Choroid plexus epithelial cell (primary cell): ENCODE measurements at regions not wholly inside any gene's neighbourhood (a gene's known extent, or its start where the extent isn't known, plus 50 kb on each side); places are given as distances from the start of the nearest gene placed in this dataset.

ENCODE experiments used
- DNase-seq: peaks from one replicate; pipeline ENCODE4 v3.0.0-alpha.2; 2010; ENCODE audit warnings: low read depth
- H3K4me3 ChIP-seq: 2 replicates; pipeline ENCODE4 v1.5.1; 2011; ENCODE audit warnings: low read depth, mild to moderate bottlenecking, control low read depth, low read length, moderate library complexity
- TF ChIP-seq, protein P1 (sequence below): conservative IDR thresholded peaks from 2 replicates; pipeline ENCODE4 v1.5.1; 2011; ENCODE audit warnings: low read depth, mild to moderate bottlenecking, control low read depth, inconsistent platforms, low read length, moderate library complexity

DNA sequence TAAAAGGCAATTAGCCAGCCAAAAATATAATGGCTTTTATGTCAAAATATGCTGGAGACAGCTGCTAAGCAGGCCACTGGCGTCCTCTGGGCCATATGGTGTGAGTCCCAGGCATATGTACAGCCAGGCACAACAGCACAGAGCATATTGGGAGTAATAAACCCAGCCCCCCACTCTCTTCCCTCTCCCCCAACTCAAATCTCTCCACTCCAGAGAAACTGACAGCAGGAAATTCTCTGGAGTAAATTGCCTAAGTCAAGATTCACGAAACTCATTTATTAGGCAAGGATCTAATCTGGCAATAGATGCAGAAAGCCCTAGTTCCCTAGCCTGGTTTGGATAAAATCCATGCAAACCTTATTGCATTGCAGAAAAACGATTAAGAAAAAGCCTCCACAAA is 147.9 kb upstream of the SEL1L start:
- no peak for DNase-seq
- TF ChIP-seq, protein P1, sequence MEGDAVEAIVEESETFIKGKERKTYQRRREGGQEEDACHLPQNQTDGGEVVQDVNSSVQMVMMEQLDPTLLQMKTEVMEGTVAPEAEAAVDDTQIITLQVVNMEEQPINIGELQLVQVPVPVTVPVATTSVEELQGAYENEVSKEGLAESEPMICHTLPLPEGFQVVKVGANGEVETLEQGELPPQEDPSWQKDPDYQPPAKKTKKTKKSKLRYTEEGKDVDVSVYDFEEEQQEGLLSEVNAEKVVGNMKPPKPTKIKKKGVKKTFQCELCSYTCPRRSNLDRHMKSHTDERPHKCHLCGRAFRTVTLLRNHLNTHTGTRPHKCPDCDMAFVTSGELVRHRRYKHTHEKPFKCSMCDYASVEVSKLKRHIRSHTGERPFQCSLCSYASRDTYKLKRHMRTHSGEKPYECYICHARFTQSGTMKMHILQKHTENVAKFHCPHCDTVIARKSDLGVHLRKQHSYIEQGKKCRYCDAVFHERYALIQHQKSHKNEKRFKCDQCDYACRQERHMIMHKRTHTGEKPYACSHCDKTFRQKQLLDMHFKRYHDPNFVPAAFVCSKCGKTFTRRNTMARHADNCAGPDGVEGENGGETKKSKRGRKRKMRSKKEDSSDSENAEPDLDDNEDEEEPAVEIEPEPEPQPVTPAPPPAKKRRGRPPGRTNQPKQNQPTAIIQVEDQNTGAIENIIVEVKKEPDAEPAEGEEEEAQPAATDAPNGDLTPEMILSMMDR: no peak

DNA sequence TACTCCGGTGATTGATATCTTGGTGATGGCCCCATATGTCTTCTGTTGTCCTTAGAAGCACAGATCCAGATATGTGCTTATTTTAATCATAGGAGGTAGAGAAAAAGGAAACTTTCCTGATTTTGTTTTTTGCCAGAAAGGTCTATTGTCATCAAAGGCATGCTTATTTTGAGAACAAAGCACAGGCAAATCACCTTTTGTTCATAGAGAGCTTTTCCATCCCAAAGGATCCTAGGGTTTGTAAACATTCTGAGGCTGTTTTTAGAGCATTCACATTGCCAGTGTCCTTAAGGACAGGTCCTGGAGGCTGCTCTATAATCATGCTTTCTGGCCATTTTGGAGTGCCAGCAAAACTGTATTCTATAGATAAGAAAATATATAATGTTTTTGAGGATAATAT is 148.5 kb upstream of the SEL1L start:
- no peak for DNase-seq
- H3K4me3 ChIP-seq: no peak overlapping the region
- TF ChIP-seq, protein P1: no peak

More for the DNA sequence above, 147.9 kb upstream of the SEL1L start:
- no peak overlapping the region for H3K4me3 ChIP-seq

DNA sequence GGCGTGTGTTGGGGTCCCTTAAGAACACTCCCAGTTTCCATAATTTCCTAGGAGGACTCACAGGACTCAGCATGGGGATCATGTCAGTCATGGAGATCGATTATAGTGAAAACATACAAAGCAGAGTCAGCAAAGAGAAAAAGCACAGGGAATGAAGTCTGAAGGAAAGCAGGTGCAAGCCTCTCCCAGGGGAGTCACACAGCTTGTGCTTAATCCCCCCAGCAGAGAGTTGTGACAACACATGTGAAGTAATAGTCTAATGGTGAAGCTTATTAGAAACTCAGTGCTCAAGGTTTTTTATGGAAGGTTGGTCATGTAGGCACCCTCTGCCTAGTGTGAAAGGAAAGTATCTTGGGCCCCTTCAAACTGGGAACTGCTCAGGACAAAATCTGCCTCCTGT is 149.0 kb upstream of the SEL1L start:
- TF ChIP-seq, protein P1: no peak
- H3K4me3 ChIP-seq: no peak overlapping the region
- DNase-seq: no peak

DNA sequence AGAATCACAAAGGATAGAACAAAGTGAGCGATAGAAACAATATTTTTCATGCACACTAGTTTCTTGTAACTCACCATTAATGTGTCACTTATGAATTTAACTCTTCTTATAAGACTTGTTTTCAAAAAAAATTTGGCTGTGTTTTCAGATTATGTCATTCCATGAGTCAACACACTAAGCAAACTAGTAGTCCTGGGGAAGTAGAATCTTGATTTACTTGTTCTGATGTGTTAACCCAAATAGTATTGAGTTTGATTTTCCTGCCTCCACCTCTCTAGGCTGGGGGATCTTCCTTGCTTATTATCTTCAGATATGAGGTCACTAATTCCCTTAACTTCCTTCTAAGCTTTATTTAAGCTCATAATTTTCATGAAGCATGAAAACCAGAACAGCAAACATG is 151.0 kb upstream of the SEL1L start:
- TF ChIP-seq, protein P1: no peak
- no peak overlapping the region for H3K4me3 ChIP-seq

DNA sequence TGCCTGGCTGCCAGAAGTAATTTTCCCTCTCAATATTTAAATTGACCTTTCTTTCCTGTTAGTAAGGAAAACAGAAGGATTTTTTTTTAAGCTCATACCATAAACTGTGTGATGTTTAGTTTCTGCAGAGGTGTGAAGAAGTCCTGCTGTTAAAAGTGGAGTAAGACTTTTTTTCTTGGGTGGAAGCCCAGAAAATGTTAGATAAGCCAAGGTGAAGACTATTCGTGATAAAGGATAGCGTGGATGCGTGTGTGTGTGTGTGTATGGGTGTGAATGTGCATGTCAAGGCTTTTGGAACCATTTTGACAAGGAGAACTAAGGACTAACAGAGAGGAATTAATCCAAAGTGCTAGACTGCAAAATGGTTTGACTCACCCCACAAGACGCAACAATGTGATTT is 152.9 kb upstream of the SEL1L start:
- no peak for DNase-seq
- TF ChIP-seq, protein P1: no peak
- H3K4me3 ChIP-seq: no peak overlapping the region

More for the DNA sequence above, 151.0 kb upstream of the SEL1L start:
- DNase-seq: no peak

DNA sequence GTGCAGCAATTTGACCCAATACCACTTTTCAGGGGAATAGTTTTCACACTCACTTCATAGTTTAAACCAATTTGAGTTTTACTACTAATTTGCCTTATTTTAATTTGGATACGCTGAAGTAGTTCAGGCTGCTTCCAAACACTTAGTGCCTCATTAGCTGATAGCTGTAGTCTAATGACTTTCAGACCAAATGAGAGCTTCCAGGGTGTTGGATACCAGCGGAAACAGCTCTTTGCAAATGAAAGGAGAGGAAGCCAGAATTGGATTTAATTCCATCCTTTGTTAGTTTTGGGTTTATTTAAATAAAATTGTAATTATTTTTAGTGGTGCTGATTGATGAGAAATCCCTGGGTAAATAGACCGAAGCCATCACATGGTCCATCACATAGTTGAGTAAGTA is 158.3 kb upstream of the SEL1L start:
- TF ChIP-seq, protein P1: no peak
- no peak overlapping the region for H3K4me3 ChIP-seq
- no peak for DNase-seq

DNA sequence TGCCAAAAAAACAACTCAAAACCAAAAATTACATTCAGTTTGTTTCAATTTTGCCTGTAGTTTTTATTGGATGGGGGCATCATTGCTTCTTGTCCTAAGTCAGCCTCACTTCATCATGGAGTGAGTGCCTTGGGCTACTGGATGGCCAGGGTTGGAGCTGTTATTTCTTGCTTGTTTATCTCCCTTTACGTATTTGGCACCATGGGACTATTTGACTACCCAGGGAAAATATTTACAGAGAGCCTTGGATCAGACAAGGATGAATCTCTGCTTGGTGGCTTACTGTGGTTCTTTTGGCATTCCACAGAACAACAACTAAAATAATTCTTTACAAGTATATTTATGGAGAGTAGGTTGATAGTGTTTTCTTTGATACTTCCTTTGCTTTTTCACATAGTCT is 160.8 kb upstream of the SEL1L start:
- TF ChIP-seq, protein P1: no peak
- no peak for DNase-seq
- H3K4me3 ChIP-seq: no peak overlapping the region
